ENCODE measurements at regions not wholly inside any gene's neighbourhood (a gene's known extent, or its start where the extent isn't known, plus 50 kb on each side); places are given as distances from the start of the nearest gene placed in this dataset.

- no peaks in the 10 kb centered on the region for H3K36me3 ChIP-seq (ENCODE audit: insufficient read depth, low read length)
- no peaks in the 10 kb centered on the region for H4K20me1 ChIP-seq (ENCODE audit: insufficient read depth, low read length, poor library complexity, severe bottlenecking)
- H3K9me3 ChIP-seq (ENCODE audit: insufficient read depth, low read depth, low read length), result 0 out of 2 replicates have a peak, but pooled peaks cover 3% of the 10 kb centered on the region
- no peaks in the 10 kb centered on the region for H3K79me2 ChIP-seq (ENCODE audit: insufficient read depth, low read length)
- no peak overlapping the region for H3K4me3 ChIP-seq (ENCODE audit: low read length, poor library complexity, severe bottlenecking)
- TF ChIP-seq EZH2phosphoT487 (IDR thresholded peaks at IDR 0.05; ENCODE audit: borderline replicate concordance) (no peak), CTCF (conservative IDR thresholded peaks at IDR 0.05; ENCODE audit: low read length) (no peak)
- H3K27me3 ChIP-seq (ENCODE audit: insufficient read depth, low read length, poor library complexity, severe bottlenecking), result no peaks in the 10 kb centered on the region
- no peaks in the 10 kb centered on the region for H3K9me2 ChIP-seq (replicated peaks; ENCODE audit: low read depth, low read length)
- no peaks in the 10 kb centered on the region for H3F3A ChIP-seq (ENCODE audit: low read depth)
- H3K4me1 ChIP-seq (ENCODE audit: insufficient read depth, low read length, poor library complexity, severe bottlenecking), result no peaks in the 10 kb centered on the region
- H3K9ac ChIP-seq (ENCODE audit: low read depth, low read length, poor library complexity, severe bottlenecking), result no peak overlapping the region
- H3K4me2 ChIP-seq (ENCODE audit: low read depth, low read length, poor library complexity, severe bottlenecking), result no peak overlapping the region
- H2AFZ ChIP-seq (ENCODE audit: low read length), result no peak overlapping the region
These were observed 150.1 kb downstream of the SUDS3 start for GRCh38 chr12:118526255-118527095.

- H3K36me3 ChIP-seq (ENCODE audit: insufficient read depth, low read length), result no peaks in the 10 kb centered on the region
- no peaks in the 10 kb centered on the region for H3F3A ChIP-seq (ENCODE audit: low read depth)
- no peak overlapping the region for H2AFZ ChIP-seq (ENCODE audit: low read length)
- no peaks in the 10 kb centered on the region for H3K9me2 ChIP-seq (replicated peaks; ENCODE audit: low read depth, low read length)
- H3K9ac ChIP-seq (ENCODE audit: low read depth, low read length, poor library complexity, severe bottlenecking), result no peak overlapping the region
- H4K20me1 ChIP-seq (ENCODE audit: insufficient read depth, low read length, poor library complexity, severe bottlenecking), result no peaks in the 10 kb centered on the region
- H3K4me2 ChIP-seq (ENCODE audit: low read depth, low read length, poor library complexity, severe bottlenecking), result no peak overlapping the region
- TF ChIP-seq EZH2phosphoT487 (IDR thresholded peaks at IDR 0.05; ENCODE audit: borderline replicate concordance) (no peak), CTCF (conservative IDR thresholded peaks at IDR 0.05; ENCODE audit: low read length) (no peak)
- no peak overlapping the region for H3K4me3 ChIP-seq (ENCODE audit: low read length, poor library complexity, severe bottlenecking)
- no peaks in the 10 kb centered on the region for H3K79me2 ChIP-seq (ENCODE audit: insufficient read depth, low read length)
- H3K4me1 ChIP-seq (ENCODE audit: insufficient read depth, low read length, poor library complexity, severe bottlenecking), result no peaks in the 10 kb centered on the region
- no peaks in the 10 kb centered on the region for H3K27me3 ChIP-seq (ENCODE audit: insufficient read depth, low read length, poor library complexity, severe bottlenecking)
- 0 out of 2 replicates have a peak, but pooled peaks cover 3% of the 10 kb centered on the region for H3K9me3 ChIP-seq (ENCODE audit: insufficient read depth, low read depth, low read length)
These were observed 151.0 kb downstream of the SUDS3 start for GRCh38 chr12:118527310-118527709.

GRCh38 chr12:118528625-118529024 is 152.3 kb downstream of the SUDS3 start:
- Histone ChIP-seq H3K36me3 (ENCODE audit: insufficient read depth, low read length) (no peaks in the 10 kb centered on the region), H2AFZ (ENCODE audit: low read length) (no peak overlapping the region), H3K79me2 (ENCODE audit: insufficient read depth, low read length) (no peaks in the 10 kb centered on the region), H4K20me1 (ENCODE audit: insufficient read depth, low read length, poor library complexity, severe bottlenecking) (no peaks in the 10 kb centered on the region), H3K9me2 (replicated peaks; ENCODE audit: low read depth, low read length) (no peaks in the 10 kb centered on the region), H3K4me1 (ENCODE audit: insufficient read depth, low read length, poor library complexity, severe bottlenecking) (no peaks in the 10 kb centered on the region), H3K27me3 (ENCODE audit: insufficient read depth, low read length, poor library complexity, severe bottlenecking) (no peaks in the 10 kb centered on the region), H3K4me3 (ENCODE audit: low read length, poor library complexity, severe bottlenecking) (no peak overlapping the region), H3K9ac (ENCODE audit: low read depth, low read length, poor library complexity, severe bottlenecking) (no peak overlapping the region), H3K9me3 (ENCODE audit: insufficient read depth, low read depth, low read length) (0 out of 2 replicates have a peak, but pooled peaks cover 3% of the 10 kb centered on the region), H3F3A (ENCODE audit: low read depth) (no peaks in the 10 kb centered on the region), H3K4me2 (ENCODE audit: low read depth, low read length, poor library complexity, severe bottlenecking) (no peak overlapping the region)
- TF ChIP-seq EZH2phosphoT487 (IDR thresholded peaks at IDR 0.05; ENCODE audit: borderline replicate concordance) (no peak), CTCF (conservative IDR thresholded peaks at IDR 0.05; ENCODE audit: low read length) (no peak)
